ENCODE measurements at regions not wholly inside any gene's neighbourhood (a gene's known extent, or its start where the extent isn't known, plus 50 kb on each side); places are given as distances from the start of the nearest gene placed in this dataset.

GRCh38 chr4:179867300-179867878 lies 2375.8 kb upstream of the TENM3 start:
- DNase-seq (ENCODE audit: low read depth in 1 of 2, low spot score in 1 of 2): no peak

- no peak for DNase-seq (ENCODE audit: low read depth in 1 of 2, low spot score in 1 of 2)
These were observed 2371.5 kb upstream of the TENM3 start for GRCh38 chr4:179871726-179872125.

GRCh38 chr4:179872755-179873154 lies 2370.4 kb upstream of the TENM3 start:
- no peak for DNase-seq (ENCODE audit: low read depth in 1 of 2, low spot score in 1 of 2)

GRCh38 chr4:179880756-179881155 lies 2362.4 kb upstream of the TENM3 start:
- DNase-seq (ENCODE audit: low read depth in 1 of 2, low spot score in 1 of 2): no peak

GRCh38 chr4:179894066-179894778 lies 2349.0 kb upstream of the TENM3 start:
- DNase-seq (ENCODE audit: low read depth in 1 of 2, low spot score in 1 of 2): no peak

- no peak for DNase-seq (ENCODE audit: low read depth in 1 of 2, low spot score in 1 of 2)
These were observed 2323.6 kb upstream of the TENM3 start for GRCh38 chr4:179919587-179919986.

- no peak for DNase-seq (ENCODE audit: low read depth in 1 of 2, low spot score in 1 of 2)
These were observed 2315.7 kb upstream of the TENM3 start for GRCh38 chr4:179927473-179927872.

- no peak for DNase-seq (ENCODE audit: low read depth in 1 of 2, low spot score in 1 of 2)
These were observed 2301.3 kb upstream of the TENM3 start for GRCh38 chr4:179941911-179942310.

- DNase-seq (ENCODE audit: low read depth in 1 of 2, low spot score in 1 of 2): no peak
These were observed 2266.4 kb upstream of the TENM3 start for GRCh38 chr4:179976777-179977176.

GRCh38 chr4:179977378-179977777 lies 2265.8 kb upstream of the TENM3 start:
- DNase-seq (ENCODE audit: low read depth in 1 of 2, low spot score in 1 of 2): no peak

GRCh38 chr4:179981161-179981560 lies 2262.0 kb upstream of the TENM3 start:
- no peak for DNase-seq (ENCODE audit: low read depth in 1 of 2, low spot score in 1 of 2)

- no peak for DNase-seq (ENCODE audit: low read depth in 1 of 2, low spot score in 1 of 2)
These were observed 2253.2 kb upstream of the TENM3 start for GRCh38 chr4:179989975-179990374.

GRCh38 chr4:180009316-180009715 lies 2233.9 kb upstream of the TENM3 start:
- no peak for DNase-seq (ENCODE audit: low read depth in 1 of 2, low spot score in 1 of 2)

- DNase-seq (ENCODE audit: low read depth in 1 of 2, low spot score in 1 of 2): no peak
These were observed 2214.5 kb upstream of the TENM3 start for GRCh38 chr4:180028682-180029081.

GRCh38 chr4:180031330-180031729 lies 2211.9 kb upstream of the TENM3 start:
- no peak for DNase-seq (ENCODE audit: low read depth in 1 of 2, low spot score in 1 of 2)

- DNase-seq (ENCODE audit: low read depth in 1 of 2, low spot score in 1 of 2): no peak
These were observed 2201.6 kb upstream of the TENM3 start for GRCh38 chr4:180041576-180041975.

GRCh38 chr4:180052629-180053028 lies 2190.6 kb upstream of the TENM3 start:
- DNase-seq (ENCODE audit: low read depth in 1 of 2, low spot score in 1 of 2): no peak

- DNase-seq (ENCODE audit: low read depth in 1 of 2, low spot score in 1 of 2): no peak
These were observed 2188.9 kb upstream of the TENM3 start for GRCh38 chr4:180054291-180054690.

- DNase-seq (ENCODE audit: low read depth in 1 of 2, low spot score in 1 of 2): no peak
These were observed 2185.9 kb upstream of the TENM3 start for GRCh38 chr4:180057299-180057721.

- no peak for DNase-seq (ENCODE audit: low read depth in 1 of 2, low spot score in 1 of 2)
These were observed 2185.1 kb upstream of the TENM3 start for GRCh38 chr4:180057891-180058671.

GRCh38 chr4:180058691-180059215 lies 2184.4 kb upstream of the TENM3 start:
- DNase-seq (ENCODE audit: low read depth in 1 of 2, low spot score in 1 of 2): no peak
